GM12878 (cell line): ENCODE measurements at regions not wholly inside any gene's neighbourhood (a gene's known extent, or its start where the extent isn't known, plus 50 kb on each side); places are given as distances from the start of the nearest gene placed in this dataset.

Source experiments
- ATAC-seq: fragments of 200-7000 bp; cut with Tn5 transposase; 3 replicates; pipeline ENCODE4 v1.9.1; 2020; ENCODE audit warnings: mild to moderate bottlenecking, moderate library complexity
- BruUV-seq: library from RNA; stranded (reverse); fragments of 400-500 nt; replicated peaks from 2 replicates; lab custom pipeline; 2021; lab: Mats Ljungman, UMichigan
- CTCF ChIA-PET: fragments of 300-600 bp; sonication (Branson Sonifier 250); formaldehyde crosslinking; extraction: SDS; loops from one replicate; lab custom pipeline; 2021; ENCODE audit warnings: inconsistent platforms; lab: Yijun Ruan, JAX
- POLR2A ChIA-PET: fragments of 350-600 bp; formaldehyde crosslinking; extraction: SDS; loops from one replicate; lab custom pipeline; 2021; ENCODE audit warnings: inconsistent platforms; lab: Charles Lee
- RAD21 ChIA-PET: fragments of 300-600 bp; sonication (Branson Sonifier 250); formaldehyde crosslinking; loops from one replicate; lab custom pipeline; 2023; ENCODE audit warnings: antibody characterized with exemption; ENCODE audit not compliant: unreplicated experiment; lab: Charles Lee
- SMC1A ChIA-PET: fragments of 300-600 bp; sonication (Branson Sonifier 250); formaldehyde crosslinking; loops from one replicate; lab custom pipeline; 2023; ENCODE audit not compliant: unreplicated experiment, uncharacterized antibody; lab: Charles Lee
- DNase-seq: peaks from one replicate; pipeline ENCODE4 v3.0.0-alpha.2; 2011; ENCODE audit warnings: low read depth, low spot score
- FAIRE-seq: peaks from 3 replicates; lab custom pipeline; 2011; peaks lifted over from hg19 to GRCh38; lab: Jason Lieb, UNC
- H2AFZ ChIP-seq: 2 replicates; pipeline ENCODE4 v1.6.0; 2011; ENCODE audit warnings: low read depth, low read length, control low read depth; ENCODE audit not compliant: control insufficient read depth
- H3K27ac ChIP-seq: 2 replicates; pipeline ENCODE4 v1.5.1; 2011; ENCODE audit warnings: control low read depth; ENCODE audit not compliant: control insufficient read depth, insufficient read depth
- H3K27me3 ChIP-seq, 2 experiments: replicated peaks in 1 of 2; 2 replicates each; pipeline versions ENCODE4 v1.6.0 to v1.6.1; 2011; ENCODE audit warnings: low read length in 1 of 2; ENCODE audit not compliant: control insufficient read depth in 2 of 2, insufficient read depth in 2 of 2
- H3K36me3 ChIP-seq, 2 experiments: 2 replicates each; pipeline ENCODE4 v1.5.1; 2011; ENCODE audit warnings: low read length in 1 of 2; ENCODE audit not compliant: control insufficient read depth in 2 of 2, insufficient read depth in 2 of 2
- H3K4me1 ChIP-seq: 2 replicates; pipeline ENCODE4 v1.6.1; 2011; ENCODE audit warnings: mild to moderate bottlenecking, low read length, moderate library complexity, mixed read lengths; ENCODE audit not compliant: control insufficient read depth, insufficient read depth
- H3K4me2 ChIP-seq: 2 replicates; pipeline ENCODE4 v1.6.0; 2011; ENCODE audit warnings: control low read depth; ENCODE audit not compliant: control insufficient read depth, insufficient read depth
- H3K4me3 ChIP-seq: fragments of 200-600 bp; sonication (generic); 2 replicates; pipeline ENCODE4 v1.5.1; 2016
- H3K79me2 ChIP-seq: 2 replicates; pipeline ENCODE4 v1.6.0; 2011; ENCODE audit warnings: low read length; ENCODE audit not compliant: control insufficient read depth, insufficient read depth
- H3K9ac ChIP-seq: 2 replicates; pipeline ENCODE4 v1.8.0; 2011; ENCODE audit warnings: low read length, control low read depth, mixed read lengths; ENCODE audit not compliant: control insufficient read depth, insufficient read depth
- H3K9me3 ChIP-seq: replicated peaks from 3 replicates; pipeline ENCODE4 v1.5.1; 2011; ENCODE audit warnings: mild to moderate bottlenecking, low read length; ENCODE audit not compliant: control insufficient read depth, insufficient read depth
- H4K20me1 ChIP-seq: 2 replicates; pipeline ENCODE4 v1.6.0; 2011; ENCODE audit not compliant: control insufficient read depth, insufficient read depth
- ASH2L ChIP-seq: fragments of 300-600, 200-600 bp; sonication (generic); IDR thresholded peaks from 2 replicates; pipeline ENCODE4 v1.6.1; 2017; ENCODE audit warnings: low read depth, mild to moderate bottlenecking, borderline replicate concordance
- EGR1 ChIP-seq, 2 experiments: IDR thresholded peaks; 1 replicate in 1 of 2; 2 replicates in 1 of 2; pipeline ENCODE4 v1.6.1; 2011 to 2012; ENCODE audit warnings: low read depth in 2 of 2, low read length in 2 of 2, borderline replicate concordance in 1 of 2, mild to moderate bottlenecking in 1 of 2, moderate library complexity in 1 of 2
- EZH2 ChIP-seq: IDR thresholded peaks from 2 replicates; pipeline ENCODE4 v1.6.1; 2012; ENCODE audit warnings: low read depth, mild to moderate bottlenecking, control low read depth, inconsistent platforms, low read length, borderline replicate concordance; ENCODE audit not compliant: control insufficient read depth
- KDM1A ChIP-seq: fragments of 200-600 bp; sonication (generic); IDR thresholded peaks from 2 replicates; pipeline ENCODE4 v1.6.1; 2016; ENCODE audit warnings: borderline replicate concordance
- NR2F1 ChIP-seq: fragments of 450-650 bp; conservative IDR thresholded peaks from 2 replicates; pipeline ENCODE4 v1.6.1; 2017; ENCODE audit warnings: mild to moderate bottlenecking
- REST ChIP-seq: IDR thresholded peaks from 2 replicates; pipeline ENCODE4 v1.6.1; 2012; ENCODE audit warnings: mild to moderate bottlenecking, low read depth, low read length
- SPI1 ChIP-seq: IDR thresholded peaks from 2 replicates; pipeline ENCODE4 v1.6.1; 2011; ENCODE audit warnings: low read depth, mild to moderate bottlenecking, low read length, moderate library complexity, borderline replicate concordance; ENCODE audit not compliant: insufficient read depth
- SRF ChIP-seq, 2 experiments: IDR thresholded peaks; 2 replicates each; pipeline ENCODE4 v1.6.1; 2011; ENCODE audit warnings: low read depth in 2 of 2, low read length in 2 of 2, mild to moderate bottlenecking in 1 of 2, moderate library complexity in 1 of 2
- TAF1 ChIP-seq: IDR thresholded peaks from 2 replicates; pipeline ENCODE4 v1.6.1; 2011; ENCODE audit warnings: mild to moderate bottlenecking, low read depth, low read length, borderline replicate concordance
- ZBED1 ChIP-seq: IDR thresholded peaks from 2 replicates; pipeline ENCODE4 v1.6.1; 2016; ENCODE audit warnings: borderline replicate concordance
- WGBS: methylation state at CpG from one replicate; pipeline ENCODE4 v1.1.6; 2016; ENCODE audit warnings: low lambda C conversion rate; ENCODE audit not compliant: insufficient replicate concordance, insufficient coverage; ENCODE audit errors: missing lambda C conversion rate; 5-methylcytosine and 5-hydroxymethylcytosine counted together
- in situ Hi-C: fragments of 300-500 bp; cut with MboI; formaldehyde crosslinking; loops from 9 replicates; pipeline ENCODE4 v1.14.3; 2018; ENCODE audit warnings: mixed read lengths
- intact Hi-C: fragments of 100-400 bp; cut with micrococcal nuclease; formaldehyde crosslinking; loops from one replicate; pipeline ENCODE4 v1.14.2; 2022; ENCODE audit not compliant: unreplicated experiment

- Histone ChIP-seq H3K4me2 (no peak overlapping the region), H3K9ac (no peak overlapping the region), H4K20me1 (no peaks in the 10 kb centered on the region), H3K4me1 (no peaks in the 10 kb centered on the region), H3K79me2 (no peaks in the 10 kb centered on the region), H2AFZ (no peak overlapping the region), H3K36me3 (no peaks in the 10 kb centered on the region), H3K4me3 (no peak overlapping the region), H3K27me3 (no peaks in the 10 kb centered on the region), H3K9me3 (no peaks in the 10 kb centered on the region), H3K27ac (no peak overlapping the region)
- intact Hi-C loops (no loop called here), in situ Hi-C loops (no loop called here)
- RAD21 ChIA-PET, result interaction anchor here (0.5 to 2.3 kb wide), 5 partner anchors 9 to 380 kb away, joined by 3 to 8 read pairs (median 4); no protein-coding TSS in a partner anchor
- WGBS, result 4% methylated on average over 5 of the region's 5 CpGs
- DNase-seq, result no peak
- no peak for TF ChIP-seq EZH2
- TF ChIP-seq REST, result peak; percentile 54; the same call in 1 of the 2 replicates
- TF ChIP-seq KDM1A, result no peak
- TF ChIP-seq SRF (IDR thresholded peaks at IDR 0.05; ENCODE audit: low read depth in 2 of 2, low read length in 2 of 2), result no peak
- TF ChIP-seq SPI1, result 0 out of 2 replicates have a peak, but pooled peaks have one; percentile 5
- no peak for TF ChIP-seq EGR1 (IDR thresholded peaks at IDR 0.05; ENCODE audit: borderline replicate concordance in 1 of 2, low read depth in 2 of 2, low read length in 2 of 2)
- peak; percentile 44 for TF ChIP-seq NR2F1
- no peak for TF ChIP-seq ZBED1
- TF ChIP-seq ASH2L, result no peak
- no peak for TF ChIP-seq TAF1
- no peak for FAIRE-seq
- SMC1A ChIA-PET, result interaction anchor here (0.6 to 6.5 kb wide), 11 partner anchors 9 to 1727 kb away, joined by 3 to 32 read pairs (median 3); no protein-coding TSS in a partner anchor
- no TSS peak for BruUV-seq
- peak; percentile 64 for ATAC-seq
- POLR2A ChIA-PET, result interaction anchor here (0.7 to 1.5 kb wide), 4 partner anchors 9 to 333 kb away, joined by 4 to 14 read pairs (median 6); no protein-coding TSS in a partner anchor
- CTCF ChIA-PET, result interaction anchor here (0.6 to 3.8 kb wide), 7 partner anchors 13 to 1143 kb away, joined by 3 to 18 read pairs (median 3); no protein-coding TSS in a partner anchor
Measured at GRCh38 chr14:98112194-98112780, 1159.7 kb downstream of the BCL11B start.
